GM19025 (cell line): ENCODE measurements at regions not wholly inside any gene's neighbourhood (a gene's known extent, or its start where the extent isn't known, plus 50 kb on each side); places are given as distances from the start of the nearest gene placed in this dataset.

Experiments
- ATAC-seq: cut with Tn5 transposase; IDR thresholded peaks from one replicate; pipeline ENCODE4 v1.9.1; 2021; ENCODE audit warnings: mild to moderate bottlenecking, low read depth, moderate library complexity; ENCODE audit not compliant: unreplicated experiment

DNA sequence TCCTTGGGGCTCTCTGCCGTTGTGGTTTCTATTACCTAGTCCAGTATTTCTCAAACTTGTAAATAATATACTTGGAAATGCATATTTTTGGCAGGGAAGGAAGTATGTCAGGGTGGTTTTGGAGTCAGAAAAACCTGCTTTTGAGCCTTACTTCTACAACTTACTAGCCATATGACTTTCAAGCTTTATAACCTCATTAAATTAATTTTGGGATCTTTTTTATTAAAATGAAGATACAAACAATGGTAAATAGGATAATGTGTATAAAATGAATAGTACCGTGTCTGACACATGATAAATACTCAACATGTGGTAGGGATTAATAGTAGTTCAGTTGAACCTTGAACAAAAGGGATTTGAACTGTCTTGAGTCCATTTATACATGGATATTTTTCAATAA lies 406.3 kb downstream of the ATP23 start:
- no peak for ATAC-seq

DNA sequence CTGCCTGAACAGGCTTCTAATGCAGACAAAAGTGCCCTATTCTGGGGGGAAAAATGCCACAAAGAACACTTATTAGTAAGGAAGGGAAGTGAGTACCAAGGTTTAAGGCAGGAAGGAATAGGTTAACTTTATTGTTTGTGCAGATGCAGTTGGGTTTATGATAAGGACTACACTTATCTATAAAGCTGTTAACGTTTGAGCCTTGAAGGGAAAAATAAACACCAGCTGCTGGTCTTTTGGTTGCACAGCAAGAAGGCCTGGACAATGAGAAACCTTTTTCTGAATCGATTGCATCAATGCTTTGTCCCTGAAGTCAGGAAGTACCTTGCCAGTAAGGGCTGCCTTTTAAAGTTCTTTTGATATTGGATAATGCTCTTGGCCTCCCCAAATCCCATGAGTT lies 407.8 kb downstream of the ATP23 start:
- no peak for ATAC-seq

- ATAC-seq: no peak
Measured at GRCh38 chr12:58356794-58357193, 415.4 kb downstream of the ATP23 start.

GRCh38 chr12:58357511-58357910 lies 416.1 kb downstream of the ATP23 start:
- ATAC-seq: no peak

DNA sequence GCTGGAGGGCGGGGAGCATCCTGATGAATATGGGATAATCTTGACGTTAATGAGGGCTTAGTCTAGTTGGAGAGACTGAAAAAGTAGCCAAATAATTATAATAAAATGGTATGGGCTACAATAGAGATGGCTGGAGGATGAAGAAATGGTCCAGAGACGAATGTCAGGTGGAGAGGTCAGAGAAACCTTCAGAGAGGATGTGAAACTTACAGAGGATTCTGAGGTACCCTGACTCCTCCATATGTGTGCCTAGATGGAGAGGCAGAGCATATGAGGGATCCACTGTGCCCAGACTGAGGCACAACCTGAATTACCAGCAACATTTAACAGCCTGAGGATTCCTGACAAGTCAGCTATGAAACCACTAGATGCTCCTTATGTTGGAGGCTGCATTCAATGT lies 417.0 kb downstream of the ATP23 start:
- ATAC-seq: no peak

DNA sequence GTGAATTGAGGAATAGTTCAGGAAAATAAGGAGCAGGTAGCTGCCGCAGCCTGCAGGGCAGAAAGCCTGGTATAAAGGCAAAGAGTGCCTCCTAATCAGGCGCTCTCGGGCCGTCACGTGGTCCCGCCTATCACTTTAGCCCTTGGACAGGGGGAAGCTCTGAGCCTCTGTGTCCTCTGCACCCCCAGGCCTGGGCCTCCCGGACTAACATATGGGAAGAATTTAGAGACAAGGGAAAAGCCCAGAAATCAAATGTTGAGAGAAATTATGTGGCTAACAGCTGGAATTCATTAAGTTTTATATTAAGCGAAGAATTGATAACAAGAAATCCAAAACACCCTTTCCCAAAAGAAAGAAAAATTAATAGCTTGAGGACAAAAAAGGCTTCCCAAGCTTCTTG lies 417.7 kb downstream of the ATP23 start:
- no peak for ATAC-seq

- ATAC-seq: no peak
Measured at GRCh38 chr12:58361056-58361455, 419.7 kb downstream of the ATP23 start.

DNA sequence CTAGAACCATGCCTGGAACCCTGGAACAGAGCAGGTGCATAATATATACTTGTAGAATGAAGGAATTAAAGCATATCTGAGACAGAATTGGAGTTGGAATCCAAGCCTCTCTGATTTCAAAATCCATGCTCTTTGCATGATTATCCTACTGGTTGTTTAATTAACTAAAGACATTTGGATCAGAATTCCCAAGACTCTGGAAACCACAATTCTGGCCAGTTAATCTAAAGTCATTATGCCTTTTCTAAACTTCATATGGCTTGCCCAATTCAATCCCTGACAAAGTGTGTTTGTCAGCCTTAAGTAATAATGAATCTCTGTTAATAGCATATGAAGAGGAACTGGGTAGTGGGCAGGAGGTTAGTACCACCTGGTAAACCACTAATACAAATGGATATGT lies 422.6 kb downstream of the ATP23 start:
- ATAC-seq: no peak

GRCh38 chr12:58364389-58365086 lies 423.2 kb downstream of the ATP23 start:
- ATAC-seq: no peak

- no peak for ATAC-seq
Measured at GRCh38 chr12:58365087-58365390, 423.7 kb downstream of the ATP23 start.

DNA sequence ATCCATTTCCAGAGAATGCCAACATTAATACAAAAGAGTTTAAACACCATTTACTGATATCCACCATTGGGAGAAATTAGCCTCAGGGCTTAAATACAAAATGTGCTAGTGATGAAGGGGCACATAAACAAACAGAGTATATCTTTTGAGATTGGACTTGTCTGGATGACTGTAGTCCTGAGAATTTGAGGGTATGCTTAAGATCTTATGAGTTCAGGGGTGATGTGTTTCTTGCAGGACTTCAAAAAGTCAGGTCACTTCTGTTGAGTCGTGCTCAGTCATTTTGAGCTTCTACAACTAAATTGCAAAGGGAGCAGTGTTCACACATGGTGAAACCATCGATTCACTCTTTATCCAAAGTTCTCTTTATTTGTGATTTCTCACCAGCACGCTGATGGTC lies 425.7 kb downstream of the ATP23 start:
- no peak for ATAC-seq

GRCh38 chr12:58368001-58368400 lies 426.6 kb downstream of the ATP23 start:
- ATAC-seq: no peak

DNA sequence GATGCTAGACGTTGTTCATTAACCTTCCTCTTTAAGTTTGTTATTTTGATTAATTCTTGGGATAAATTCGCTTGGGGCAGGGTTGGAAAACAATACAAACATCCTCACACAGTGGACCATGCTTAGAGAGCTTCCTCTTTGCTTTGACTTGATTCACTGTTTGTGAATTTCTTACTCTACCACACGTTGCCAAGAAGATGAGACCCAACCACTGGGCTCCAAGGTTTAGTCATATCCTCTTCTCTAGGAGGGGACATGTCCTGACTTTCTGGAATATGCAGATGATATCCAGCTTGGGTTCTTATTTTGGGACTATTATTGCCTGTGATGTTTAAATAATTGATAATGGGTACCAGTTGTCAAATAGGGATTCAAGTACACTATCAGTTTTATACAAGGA lies 428.2 kb downstream of the ATP23 start:
- ATAC-seq: no peak

DNA sequence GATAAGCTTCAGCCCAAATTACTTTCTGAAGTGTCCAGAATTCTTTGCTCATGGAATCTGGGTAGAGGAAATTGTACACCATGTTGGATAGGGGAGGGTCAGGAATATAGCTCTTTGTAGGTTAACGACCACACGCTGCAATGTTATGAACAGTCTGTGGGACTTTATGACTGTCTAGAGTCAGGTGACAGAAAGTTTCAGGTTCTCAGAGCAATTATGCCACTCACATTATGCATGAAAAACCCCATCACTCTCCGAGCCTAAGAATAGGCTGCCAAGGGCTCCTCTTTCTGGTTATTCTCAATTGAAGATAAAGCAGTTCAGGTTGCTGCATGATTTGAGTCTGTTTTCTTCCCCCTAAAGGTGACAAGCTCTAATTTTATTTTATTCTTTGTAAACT lies 430.9 kb downstream of the ATP23 start:
- peak; percentile 99 for ATAC-seq

- ATAC-seq: no peak
Measured at GRCh38 chr12:58378028-58378427, 436.7 kb downstream of the ATP23 start.

- ATAC-seq: no peak
Measured at GRCh38 chr12:58381546-58381945, 440.2 kb downstream of the ATP23 start.

- no peak for ATAC-seq
Measured at GRCh38 chr12:58384196-58384595, 442.8 kb downstream of the ATP23 start.

DNA sequence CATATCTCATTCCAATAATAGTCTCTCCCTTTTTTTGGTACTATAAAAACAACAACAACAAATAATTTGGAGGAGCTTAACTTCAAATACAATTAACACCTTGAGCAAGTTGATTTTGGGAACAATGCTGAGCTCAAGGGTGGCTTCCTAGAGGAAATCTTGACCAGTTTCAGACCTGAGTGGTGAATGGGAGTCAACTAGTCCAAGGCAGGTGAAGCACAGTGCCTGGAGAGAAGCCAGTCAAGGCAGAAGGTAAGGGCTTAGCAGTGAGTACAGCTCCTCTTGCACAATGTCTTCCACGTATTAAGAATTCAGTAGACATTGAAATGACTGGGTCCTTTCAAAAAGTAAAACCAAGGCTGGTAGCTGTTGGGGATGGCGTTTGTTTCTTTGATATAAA lies 444.8 kb downstream of the ATP23 start:
- no peak for ATAC-seq

DNA sequence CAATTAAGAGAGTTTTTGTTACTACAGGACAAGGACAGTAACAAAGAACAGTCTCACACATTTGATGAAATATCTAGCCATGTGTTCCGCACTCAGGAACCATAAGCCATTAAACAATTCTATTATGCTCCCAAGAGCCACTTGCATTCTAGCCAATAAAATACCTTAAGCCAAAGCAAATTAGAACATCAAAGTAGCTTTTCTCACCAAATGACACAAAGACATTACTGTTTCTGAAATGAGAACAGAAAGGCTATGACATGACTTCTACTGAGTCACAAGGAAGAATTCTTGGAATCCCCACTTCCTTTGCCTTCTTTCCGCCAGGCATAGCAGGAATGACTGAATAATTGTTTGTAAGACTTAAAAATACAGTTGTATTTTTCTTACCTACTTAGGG lies 445.8 kb downstream of the ATP23 start:
- ATAC-seq: no peak

DNA sequence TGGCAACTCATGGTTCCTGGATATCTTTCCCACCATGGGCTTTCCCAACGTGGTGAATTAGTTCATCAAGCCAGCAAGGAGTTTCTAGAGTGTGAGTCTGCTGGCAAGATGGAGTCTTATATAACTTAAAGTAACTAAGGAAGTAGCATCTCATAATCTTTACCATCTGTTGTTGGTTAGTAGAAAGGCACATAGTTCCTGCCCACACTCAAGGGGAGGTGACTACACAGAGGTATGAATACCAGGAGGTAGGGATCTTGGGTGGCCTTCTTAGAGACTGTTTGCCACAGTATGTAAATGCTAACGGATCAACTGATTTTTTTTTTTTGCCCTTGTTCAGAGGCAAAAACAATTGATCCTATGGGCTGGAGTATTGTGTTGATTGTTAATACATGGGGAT lies 446.9 kb downstream of the ATP23 start:
- ATAC-seq: no peak

GRCh38 chr12:58393152-58393551 lies 451.8 kb downstream of the ATP23 start:
- ATAC-seq: no peak

GRCh38 chr12:58395056-58395455 lies 453.7 kb downstream of the ATP23 start:
- ATAC-seq: no peak

DNA sequence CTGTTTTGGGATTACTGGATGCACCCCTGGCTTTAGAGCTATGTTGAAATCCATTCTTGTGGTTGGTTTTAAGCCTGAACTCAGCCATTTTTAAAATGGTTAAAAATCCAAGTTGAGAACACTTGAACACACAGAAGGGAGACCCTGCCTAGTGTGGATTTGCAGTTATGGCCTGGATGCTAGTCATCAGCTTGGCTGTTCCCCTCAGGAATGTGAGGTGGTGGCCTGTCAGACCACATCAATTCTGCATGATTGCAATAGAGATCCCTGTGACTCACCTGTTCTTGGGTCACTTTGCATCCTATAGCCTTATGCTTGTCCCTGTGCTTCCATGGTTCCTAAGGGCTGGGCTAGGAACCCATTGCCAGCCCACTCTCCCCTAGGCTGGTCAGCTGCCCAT lies 454.1 kb downstream of the ATP23 start:
- ATAC-seq: no peak
